DMS79 treated with DMSO at 0.1 percent for 48 hours (cell line): ENCODE measurements at regions not wholly inside any gene's neighbourhood (a gene's known extent, or its start where the extent isn't known, plus 50 kb on each side); places are given as distances from the start of the nearest gene placed in this dataset.
A peak's percentile ranks its signal among the peaks of the same experiment; 100 is the strongest.
"Not testable (repeated sequence)": the region's sequence is repeated elsewhere in the genome, so short reads cannot be mapped to it uniquely, and the experiment has no call there.

ENCODE experiments used
- DNase-seq: peaks from one replicate; lab custom pipeline; 2025; lab: John Stamatoyannopoulos, UW

DNA sequence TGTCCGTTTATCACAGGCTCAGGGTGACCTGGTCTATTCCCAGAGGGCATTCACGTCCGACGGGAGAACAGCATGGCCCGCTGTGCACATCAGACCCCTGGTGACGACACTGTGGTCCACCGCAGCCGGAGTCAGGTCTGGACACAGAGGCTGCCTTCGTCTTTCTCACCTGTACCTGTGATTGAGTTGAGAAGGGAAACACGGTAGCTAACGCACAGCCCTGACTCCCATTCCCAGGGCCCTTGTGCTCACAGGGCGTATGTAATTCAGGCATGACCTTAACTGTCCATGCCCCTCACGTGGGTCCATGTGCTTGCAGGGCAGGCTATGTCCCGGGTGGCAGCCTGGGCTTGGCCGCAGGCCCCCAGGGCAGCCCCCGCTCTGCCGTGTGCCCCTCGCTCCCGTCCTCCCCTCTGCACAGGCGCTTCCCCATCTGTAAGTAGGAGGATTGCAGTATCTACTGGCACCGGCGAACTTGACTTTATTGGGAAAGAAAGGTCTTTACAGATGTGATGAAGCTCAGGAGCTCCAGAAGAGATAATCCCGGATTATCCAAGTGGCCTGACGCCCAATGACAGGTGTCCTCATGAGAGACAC is 221.3 kb upstream of the TCERG1L start:
- no peak for DNase-seq

DNA sequence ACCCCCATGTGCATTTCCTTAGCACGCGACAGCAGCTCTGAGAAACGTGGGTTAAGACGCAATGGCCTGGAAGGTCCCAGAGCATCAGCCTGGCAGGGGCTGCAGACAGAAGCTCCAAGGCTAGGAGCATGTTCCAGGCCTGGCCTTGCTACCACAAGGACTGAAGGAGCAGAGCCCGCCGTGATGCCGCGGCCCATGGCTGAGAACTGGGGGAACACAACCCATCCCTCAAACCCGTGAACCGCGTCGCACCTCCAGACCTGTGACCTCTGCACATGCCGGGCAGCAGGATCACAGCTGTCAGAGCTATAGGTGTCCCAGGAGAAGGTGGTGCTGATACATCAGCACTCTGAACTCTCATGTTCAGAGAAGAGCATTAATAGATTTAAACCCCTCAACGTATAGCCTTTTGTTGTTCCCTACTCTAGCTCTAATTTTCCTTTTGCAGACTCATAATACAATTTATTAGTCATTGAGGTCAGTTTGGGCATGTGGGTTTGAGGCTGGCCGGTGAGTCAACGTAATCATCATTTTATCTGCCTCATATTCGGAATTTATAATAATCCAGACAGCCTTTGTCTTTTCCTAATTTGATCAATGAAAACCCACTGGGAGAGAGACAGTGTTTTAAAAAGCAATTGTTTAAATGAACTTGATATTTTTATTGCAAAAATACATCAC is 222.5 kb upstream of the TCERG1L start:
- DNase-seq = no peak

DNA sequence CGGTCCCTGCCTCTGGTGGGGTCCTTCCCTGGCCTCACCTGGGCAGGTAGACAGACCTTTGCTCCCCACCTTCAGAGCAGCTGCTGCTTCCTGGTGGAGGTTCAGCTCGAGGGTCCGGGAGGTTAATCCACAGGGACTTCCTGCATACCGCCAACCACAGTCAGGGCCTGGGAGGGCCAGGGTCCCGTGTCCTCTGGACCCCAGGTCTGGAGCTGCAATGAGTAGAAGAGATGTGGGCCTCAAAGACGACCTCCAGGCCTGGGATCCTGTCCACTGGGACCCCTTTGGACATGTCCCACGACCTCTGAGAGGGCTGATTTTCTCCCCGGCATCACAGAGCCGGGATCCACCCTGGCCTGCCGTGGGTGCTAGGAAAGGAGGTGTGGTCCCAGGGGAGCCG is 223.3 kb upstream of the TCERG1L start:
- no peak for DNase-seq

DNA sequence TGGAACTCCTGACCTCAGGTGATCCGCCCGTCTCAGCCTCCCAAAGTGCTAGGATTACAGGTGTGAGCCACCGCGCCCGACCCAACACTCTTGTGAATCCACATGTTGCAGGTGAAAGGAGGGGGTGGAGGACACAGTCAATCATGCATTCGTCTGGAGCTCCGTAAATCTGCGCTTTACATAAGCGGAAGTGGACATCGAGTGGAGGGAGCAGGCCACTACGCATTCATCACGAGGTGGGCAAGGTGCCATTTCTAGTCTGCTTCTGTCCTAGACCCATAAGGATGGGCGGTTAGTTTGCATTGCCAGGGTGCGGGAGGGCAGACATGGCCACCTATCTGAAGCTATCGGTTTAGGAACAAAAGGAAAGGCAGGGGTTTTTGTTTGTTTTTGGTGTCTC is 225.2 kb upstream of the TCERG1L start:
- DNase-seq = no peak

DNA sequence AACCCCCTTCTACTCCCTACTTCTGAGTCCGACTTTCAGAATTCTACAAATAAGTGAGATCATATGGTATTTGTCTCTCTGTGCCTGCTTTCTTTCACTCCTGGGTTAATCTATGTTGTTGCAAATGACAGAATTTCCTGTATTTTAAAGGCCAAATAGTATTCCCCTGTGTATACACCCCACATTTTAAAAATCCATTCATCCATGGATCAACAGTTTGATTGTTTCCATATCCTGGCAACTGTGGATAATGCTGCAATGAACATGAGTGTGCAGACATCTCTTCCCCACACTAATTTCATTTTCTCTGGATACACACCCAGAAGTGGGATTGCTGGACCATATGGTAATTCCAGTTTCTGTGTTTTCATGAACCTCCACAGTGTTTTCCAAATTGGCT is 225.8 kb upstream of the TCERG1L start:
- no peak for DNase-seq

DNA sequence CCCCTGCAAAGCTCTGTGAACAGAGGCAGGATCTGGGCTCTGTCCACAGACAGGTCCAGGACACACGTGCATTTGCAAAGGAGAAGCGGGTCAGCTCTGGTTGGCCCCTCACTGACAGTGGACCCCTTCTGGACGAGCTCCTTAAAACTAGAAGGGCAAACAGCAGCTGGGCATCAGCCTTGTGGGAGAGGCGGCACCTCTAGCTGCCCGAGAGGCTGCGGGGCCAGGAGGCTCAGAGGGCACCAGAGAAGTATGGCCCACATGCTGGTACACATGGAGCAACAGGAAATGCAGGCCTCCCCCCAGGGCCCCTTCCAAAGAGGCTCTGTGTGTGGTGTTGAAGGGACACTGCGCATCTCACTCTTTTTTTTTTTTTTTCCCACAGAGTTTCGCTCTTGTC is 233.0 kb upstream of the TCERG1L start:
- no peak for DNase-seq

DNA sequence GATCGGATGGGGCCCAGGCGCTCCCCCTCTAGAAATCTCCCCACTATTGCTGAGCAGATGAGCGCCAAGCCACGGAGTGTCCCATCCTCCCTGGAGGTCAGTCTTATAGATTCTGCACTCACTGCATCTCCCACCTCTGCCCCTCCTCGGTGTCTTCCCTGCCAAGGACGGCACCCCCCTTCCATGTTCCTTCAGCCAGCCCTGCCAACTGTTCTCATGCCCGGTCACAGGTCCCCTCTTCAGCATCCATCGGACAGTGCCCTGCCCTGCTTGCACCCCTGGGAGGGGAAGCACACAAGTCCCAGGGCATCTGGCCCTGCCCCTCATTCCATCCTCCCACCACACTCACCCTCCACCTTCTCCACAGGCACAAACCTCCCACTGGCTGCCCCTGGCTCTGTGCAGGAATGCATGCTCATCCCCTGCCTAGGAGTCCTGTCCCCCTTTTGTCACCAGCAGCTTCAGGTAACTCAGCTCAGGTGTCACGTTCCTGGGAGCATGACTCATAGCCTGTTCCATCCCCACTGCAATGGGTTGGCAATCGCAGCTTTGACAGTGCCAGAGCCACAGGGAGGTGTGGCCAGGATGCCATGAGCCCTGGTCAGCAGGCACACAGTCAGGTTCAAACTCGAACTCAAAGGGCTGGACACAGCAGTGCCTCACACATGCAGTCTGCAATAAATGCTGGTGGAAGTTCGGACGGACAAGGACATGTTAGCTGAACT is 234.7 kb upstream of the TCERG1L start:
- DNase-seq = no peak

DNA sequence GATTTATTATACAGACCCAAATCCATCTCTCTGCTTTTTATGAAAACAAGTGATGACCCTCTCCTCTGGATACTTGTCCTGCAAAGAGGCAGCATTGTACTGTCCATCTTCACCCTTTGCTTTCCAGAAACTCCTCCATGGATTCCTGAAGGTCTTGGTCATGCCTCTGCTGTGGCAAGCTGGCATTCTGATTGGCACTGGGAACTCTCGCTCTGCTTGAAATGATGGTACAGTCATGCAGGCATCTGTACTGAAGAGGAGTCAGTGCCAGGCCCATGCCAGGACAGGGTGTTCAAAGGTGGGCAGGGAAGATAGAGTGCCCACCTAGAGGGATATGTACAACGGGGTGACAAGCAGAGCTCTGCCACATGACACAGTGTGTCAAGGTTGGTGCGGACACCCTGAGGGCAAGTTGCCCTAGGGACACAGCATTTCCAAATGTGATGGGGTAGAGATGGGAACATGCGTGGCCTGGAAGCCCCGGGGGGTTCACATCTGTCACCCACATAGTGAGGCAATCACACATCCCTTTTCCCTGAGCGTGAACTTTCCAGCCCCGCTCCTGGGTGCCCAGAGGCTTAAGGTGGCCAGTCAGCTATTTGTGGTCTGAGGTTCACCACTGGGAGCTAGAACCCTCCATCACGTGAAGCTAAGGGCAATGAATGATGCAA is 235.7 kb upstream of the TCERG1L start:
- DNase-seq = no peak

DNA sequence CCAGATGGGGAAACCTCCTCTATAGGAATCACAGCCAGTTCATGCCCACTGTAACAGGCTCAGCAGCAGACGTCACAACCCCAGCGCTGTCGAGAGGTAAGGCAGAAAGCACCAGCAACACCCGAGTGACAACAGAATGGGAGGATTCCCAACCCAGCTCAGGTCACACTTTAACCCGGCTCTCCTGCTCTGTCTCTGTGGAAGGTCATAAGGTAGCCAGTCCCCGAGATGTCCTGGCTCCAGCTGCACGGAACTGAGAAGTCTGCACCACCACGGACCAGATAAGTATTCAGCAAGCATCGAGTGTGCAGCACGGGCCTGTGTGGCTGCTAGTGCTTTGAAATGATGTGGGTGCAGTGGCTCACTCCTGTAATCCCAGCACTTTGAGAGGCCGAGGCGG is 236.7 kb upstream of the TCERG1L start:
- no peak for DNase-seq

DNA sequence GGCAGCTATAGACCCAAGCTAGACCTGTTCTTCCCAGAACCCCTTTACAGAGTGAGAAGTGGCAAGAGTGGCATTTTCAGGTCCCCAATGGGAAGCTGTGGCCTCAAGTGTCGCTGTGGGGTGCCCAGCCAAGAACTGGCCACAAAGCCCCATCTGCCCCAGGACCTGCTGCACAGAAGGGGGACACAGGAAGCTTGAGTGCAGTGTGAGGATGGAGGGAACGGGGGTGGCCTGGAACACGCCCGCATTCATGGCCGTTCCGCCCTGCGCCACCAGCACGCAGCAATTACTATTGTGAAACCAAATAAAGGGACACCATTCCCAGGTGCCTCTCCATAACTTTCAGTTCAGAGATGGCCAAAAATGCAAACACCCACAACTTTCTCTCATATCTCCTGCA is 237.6 kb upstream of the TCERG1L start:
- no peak for DNase-seq

DNA sequence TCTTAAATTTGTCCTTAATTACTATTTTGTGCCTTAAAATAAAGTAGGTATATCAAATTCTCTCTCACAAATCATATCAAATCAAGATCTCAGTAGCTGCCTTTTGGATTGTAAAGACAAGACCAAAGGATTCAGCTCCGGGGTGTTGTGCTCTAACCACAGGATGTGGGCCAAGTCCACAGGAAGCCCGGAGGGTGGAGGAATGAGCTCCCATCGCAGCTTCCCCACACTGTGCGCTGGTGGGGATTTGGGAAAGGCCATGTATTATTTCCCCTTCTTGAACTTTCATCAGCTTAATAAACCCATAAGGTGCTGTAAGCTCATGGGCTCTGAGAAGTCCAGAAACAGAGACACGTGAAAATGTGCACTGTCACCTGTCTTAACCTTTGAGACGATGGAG is 241.6 kb upstream of the TCERG1L start:
- no peak for DNase-seq

DNA sequence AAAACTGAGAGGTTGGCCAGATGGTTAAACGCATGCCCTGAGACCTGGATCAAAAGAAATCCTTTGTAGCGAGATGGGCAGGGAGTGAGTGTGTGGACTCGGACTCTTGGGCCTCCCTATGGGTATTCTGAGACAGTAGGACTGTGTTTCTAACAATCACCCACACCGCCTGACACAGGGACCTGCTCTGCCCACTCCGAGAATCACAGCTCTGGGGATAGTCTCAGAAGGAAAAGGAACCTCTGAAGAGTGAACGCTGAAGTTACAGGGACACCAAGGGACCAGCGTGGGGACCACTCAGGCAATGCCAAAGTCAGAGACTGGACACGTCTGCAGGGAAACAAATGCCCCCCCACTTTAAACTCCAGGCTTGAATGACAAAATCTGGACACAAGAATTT is 242.1 kb upstream of the TCERG1L start:
- no peak for DNase-seq

DNA sequence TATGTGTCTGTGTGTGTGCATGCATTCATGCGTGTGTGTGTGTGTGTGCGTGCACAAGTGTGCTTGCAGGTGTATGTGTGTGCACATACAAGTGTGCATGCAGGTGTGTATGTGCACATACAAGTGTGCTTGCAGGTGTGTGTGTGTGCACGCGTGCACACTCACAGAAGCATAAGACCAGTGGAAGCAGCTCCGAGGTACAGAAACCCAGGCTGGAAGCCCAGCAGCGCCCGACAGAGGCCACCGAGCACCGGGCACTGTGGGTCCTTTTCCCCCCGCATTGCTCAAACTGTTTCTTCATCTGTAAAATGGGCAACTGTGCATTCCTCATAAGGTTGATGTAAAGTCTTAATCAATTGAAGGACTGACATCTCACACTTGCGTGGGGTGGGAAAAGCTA is 243.3 kb upstream of the TCERG1L start:
- no peak for DNase-seq

DNA sequence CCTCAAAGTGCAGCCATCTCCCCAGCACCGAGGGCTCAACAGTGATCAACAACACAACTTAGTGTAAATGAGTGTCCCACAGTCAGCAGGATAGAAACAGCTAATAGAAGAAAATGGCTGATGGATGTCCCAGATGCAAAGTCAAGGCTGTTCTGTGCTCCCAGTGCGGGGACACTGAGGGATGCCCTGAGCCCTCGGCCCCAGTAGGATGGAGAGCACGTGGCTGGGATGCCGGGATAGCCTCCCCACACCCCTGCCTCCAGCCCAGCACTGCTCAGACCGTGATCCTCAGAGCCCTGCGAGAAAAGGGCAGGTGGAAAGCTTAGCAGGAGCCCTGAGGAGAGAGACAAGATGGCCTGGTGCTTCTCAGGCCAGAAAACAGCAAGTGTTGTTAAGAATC is 243.9 kb upstream of the TCERG1L start:
- no peak for DNase-seq

DNA sequence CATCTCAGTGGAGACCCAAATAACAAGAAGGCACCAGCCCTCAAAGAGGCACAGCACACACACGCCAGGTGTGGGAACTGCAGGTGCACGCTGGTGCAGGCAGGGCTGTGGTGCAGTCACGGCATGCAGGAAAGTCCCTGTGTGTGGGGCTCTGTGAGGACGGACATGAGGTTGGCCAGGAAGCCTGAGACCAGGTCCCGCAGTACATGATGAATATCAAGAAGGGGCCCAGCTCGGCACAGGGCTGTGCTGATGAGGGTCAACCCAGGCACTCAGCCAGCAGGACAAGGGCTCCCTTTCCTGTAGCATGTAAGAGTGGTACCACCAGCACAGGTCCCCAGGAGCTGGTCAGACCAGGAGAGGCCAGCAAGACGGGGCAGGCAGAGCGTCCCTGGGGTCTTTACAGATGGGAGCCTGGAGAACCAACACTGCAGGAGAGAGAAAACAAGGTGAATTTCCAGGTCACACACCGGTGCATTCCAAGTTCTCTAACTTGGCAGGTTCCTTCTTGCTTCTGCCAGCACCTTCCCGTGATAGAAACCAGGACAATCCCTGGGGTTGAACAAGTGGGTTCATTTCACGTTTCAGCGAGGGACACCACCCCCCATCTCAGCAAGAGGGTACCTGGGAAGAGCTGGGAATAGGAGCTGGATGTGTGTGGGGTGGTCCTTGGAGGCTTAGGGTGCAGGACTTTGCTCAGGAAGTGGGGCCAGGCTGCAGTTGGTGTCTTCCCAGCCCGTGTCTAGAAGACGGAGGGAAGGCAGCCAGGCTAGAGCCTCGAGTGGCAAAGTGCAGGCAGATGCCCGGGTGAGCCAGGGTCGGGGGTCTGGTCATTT is 244.8 kb upstream of the TCERG1L start:
- DNase-seq = no peak

DNA sequence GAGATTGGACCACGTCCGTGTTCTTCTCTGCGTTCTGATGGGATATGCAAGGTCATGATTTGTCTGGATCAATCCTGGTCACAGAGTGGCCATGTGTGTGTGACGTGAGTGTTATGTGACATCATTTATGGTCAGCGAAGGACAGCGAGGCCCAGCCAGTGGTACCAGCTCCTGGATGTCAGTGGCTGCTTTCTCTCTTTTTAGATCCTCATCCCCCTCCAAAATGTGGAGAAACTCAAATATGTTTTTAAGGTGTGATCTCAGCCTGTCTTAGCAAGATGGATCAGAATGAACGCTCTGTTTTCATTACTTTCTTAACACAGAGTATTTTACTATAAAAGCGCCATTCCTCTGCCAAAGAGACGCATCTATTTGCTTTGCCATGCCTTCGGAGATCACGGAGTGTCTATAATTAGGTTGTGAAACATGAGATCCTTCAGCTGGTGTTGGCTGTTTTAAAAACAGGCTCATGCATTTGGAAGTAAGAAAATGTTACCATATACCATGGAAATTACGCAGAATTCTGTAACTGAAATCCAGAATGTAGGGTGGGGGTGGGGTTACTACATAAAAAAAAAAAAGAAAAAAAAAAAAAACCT is 245.5 kb upstream of the TCERG1L start:
- no peak for DNase-seq

DNA sequence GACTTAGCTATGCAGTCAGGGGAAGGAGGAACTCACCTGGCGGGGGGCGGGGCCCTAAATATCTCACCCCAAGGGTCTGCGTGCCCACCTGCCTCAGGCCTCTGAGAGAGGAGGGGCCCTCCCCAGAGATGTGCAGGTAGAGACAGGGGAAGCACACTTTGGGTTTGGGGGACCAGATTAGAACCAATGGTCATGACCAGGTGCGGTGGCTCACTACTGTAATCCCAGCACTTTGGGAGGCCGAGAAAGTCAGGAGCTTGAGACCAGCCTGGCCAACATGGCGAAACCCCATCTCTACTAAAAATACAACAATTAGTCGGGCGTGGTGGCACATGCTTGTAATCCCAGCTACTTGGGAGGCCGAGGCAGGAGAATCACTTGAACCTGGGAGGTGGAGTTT is 246.4 kb upstream of the TCERG1L start:
- DNase-seq = not testable (repeated sequence)

DNA sequence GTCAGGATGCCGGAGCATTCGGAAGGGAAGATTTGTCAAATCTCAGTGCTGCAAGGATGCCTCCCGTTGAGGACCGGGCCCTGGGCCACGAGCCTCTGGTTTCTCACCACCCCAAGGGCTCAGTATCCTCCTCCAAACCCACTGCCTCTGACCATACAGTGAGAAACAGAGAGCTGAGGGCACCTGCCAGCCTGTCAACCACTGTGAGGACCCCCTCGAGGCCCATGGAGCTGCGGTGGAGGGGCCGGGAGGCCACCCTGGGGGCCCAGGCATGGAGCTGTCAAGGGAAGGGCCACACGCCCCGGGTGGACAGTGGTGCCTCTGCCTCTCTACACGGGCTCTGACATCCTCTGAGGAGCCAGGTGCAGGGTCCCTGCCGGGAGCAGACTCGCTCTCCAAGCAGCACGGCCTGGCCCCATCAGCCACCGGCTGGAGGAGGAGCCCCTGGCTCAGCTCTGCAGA is 248.0 kb upstream of the TCERG1L start:
- no peak for DNase-seq

DNA sequence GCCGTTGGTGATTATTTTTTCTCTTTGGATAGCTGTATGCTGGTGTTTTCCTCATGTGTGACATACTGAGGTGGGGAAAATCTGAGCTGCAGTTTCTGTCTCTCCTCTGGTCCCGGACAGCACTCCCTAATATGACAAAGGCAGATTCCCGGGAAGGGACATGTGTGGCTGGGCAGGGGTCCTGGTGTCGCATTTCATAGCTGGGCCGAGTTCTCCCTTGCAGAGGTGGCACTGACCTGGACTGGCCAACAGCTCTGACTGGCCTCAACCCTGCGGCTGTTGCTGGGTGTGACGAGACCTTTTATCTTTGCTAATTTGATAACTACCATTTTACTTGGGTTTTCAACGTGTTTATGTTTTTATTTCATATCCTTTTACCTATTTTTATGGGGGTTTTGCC is 248.6 kb upstream of the TCERG1L start:
- DNase-seq = no peak

DNA sequence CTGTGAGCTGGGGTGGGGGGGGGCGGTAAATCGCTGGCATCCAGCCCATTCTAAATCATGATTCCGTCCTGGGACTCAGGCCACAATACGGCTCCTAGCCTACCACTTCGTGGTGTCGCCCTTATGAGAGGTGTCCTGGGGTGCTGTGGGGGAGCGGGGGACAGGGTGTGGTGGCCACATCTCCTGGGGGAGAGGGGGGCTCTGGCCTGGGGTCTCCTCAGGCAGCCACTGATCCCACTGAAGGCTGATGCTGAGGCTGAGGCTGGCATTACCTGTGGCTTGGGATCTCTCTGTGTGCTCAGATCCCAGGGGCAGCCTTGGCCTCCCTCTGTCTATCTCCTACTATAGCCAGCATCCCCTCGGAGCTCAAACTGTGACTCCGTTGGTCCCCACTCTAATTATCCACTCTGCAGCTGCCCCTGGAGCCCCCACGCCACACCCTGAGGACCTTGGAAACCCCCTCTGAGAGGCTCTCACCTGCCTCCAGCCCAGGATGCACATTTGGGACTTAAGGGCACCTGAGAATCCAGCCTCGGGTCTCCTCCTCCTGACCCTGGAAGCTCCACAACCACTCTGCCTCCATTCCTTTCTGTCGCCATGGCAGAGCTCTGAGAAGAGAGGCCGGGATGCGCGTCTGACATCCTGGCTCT is 249.3 kb upstream of the TCERG1L start:
- no peak for DNase-seq

DNA sequence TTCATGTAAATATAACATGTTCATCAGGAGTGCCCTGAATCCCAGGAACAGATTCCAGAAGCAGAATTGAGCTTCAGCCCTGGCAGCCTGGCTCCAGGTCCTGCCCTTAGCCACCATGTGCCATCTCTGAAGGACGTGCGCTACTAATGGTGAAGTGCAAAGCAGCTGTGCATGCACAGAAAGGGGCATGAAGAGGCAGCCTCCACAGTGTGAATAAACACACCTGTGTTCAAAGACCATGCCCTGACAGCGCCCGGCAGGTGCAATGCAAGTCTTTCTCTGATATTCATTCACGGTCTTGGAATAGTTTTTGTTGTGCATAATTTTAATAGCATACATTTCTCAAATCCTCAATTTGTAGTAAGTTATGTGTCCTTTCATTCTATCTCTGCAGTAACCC is 250.4 kb upstream of the TCERG1L start:
- DNase-seq = peak; percentile 50
